SIG-M5 treated with dmso at 0.1 percent for 504 hours (cell line): ENCODE measurements at regions not wholly inside any gene's neighbourhood (a gene's known extent, or its start where the extent isn't known, plus 50 kb on each side); places are given as distances from the start of the nearest gene placed in this dataset.
"Not testable (repeated sequence)": the region's sequence is repeated elsewhere in the genome, so short reads cannot be mapped to it uniquely, and the experiment has no call there.

Source experiments
- DNase-seq: peaks from one replicate; lab custom pipeline; 2025; ENCODE audit not compliant: unreplicated experiment; lab: John Stamatoyannopoulos, UW

GRCh38 chr3:116512281-116512680, 67.0 kb upstream of the LSAMP start:
- no peak for DNase-seq

GRCh38 chr3:116512931-116513330, 67.6 kb upstream of the LSAMP start:
- no peak for DNase-seq

GRCh38 chr3:116515973-116516372, 70.7 kb upstream of the LSAMP start:
- DNase-seq, result no peak

GRCh38 chr3:116517308-116517707, 72.0 kb upstream of the LSAMP start:
- peak; percentile 1 for DNase-seq

GRCh38 chr3:116519101-116519500, 73.8 kb upstream of the LSAMP start:
- not testable (repeated sequence) for DNase-seq

GRCh38 chr3:116519823-116520222, 74.5 kb upstream of the LSAMP start:
- not testable (repeated sequence) for DNase-seq

- DNase-seq, result no peak
Observed at GRCh38 chr3:116524453-116525210, 79.3 kb upstream of the LSAMP start.

- DNase-seq, result no peak
Observed at GRCh38 chr3:116552246-116552645, 107.0 kb upstream of the LSAMP start.

- no peak for DNase-seq
Observed at GRCh38 chr3:116553355-116553754, 108.1 kb upstream of the LSAMP start.

GRCh38 chr3:116561529-116561928, 116.2 kb upstream of the LSAMP start:
- DNase-seq, result no peak

- DNase-seq, result no peak
Observed at GRCh38 chr3:116563351-116563750, 118.1 kb upstream of the LSAMP start.

- no peak for DNase-seq
Observed at GRCh38 chr3:116566478-116566960, 121.2 kb upstream of the LSAMP start.

GRCh38 chr3:116569611-116570010, 124.3 kb upstream of the LSAMP start:
- no peak for DNase-seq

- DNase-seq, result no peak
Observed at GRCh38 chr3:116579840-116580239, 129.7 kb upstream of the TUSC7 start.

- no peak for DNase-seq
Observed at GRCh38 chr3:116586285-116586944, 123.2 kb upstream of the TUSC7 start.

GRCh38 chr3:116591236-116591635, 118.3 kb upstream of the TUSC7 start:
- no peak for DNase-seq

GRCh38 chr3:116601206-116601605, 108.4 kb upstream of the TUSC7 start:
- no peak for DNase-seq

GRCh38 chr3:116607205-116607604, 102.4 kb upstream of the TUSC7 start:
- DNase-seq, result no peak

GRCh38 chr3:116610124-116610523, 99.5 kb upstream of the TUSC7 start:
- DNase-seq, result no peak

- DNase-seq, result peak; percentile 8
Observed at GRCh38 chr3:116614795-116615362, 94.7 kb upstream of the TUSC7 start.

- DNase-seq, result no peak
Observed at GRCh38 chr3:116618138-116618537, 91.4 kb upstream of the TUSC7 start.

GRCh38 chr3:116618930-116619329, 90.6 kb upstream of the TUSC7 start:
- no peak for DNase-seq
